Vagina (tissue), 2 donors: ENCODE measurements at regions not wholly inside any gene's neighbourhood (a gene's known extent, or its start where the extent isn't known, plus 50 kb on each side); places are given as distances from the start of the nearest gene placed in this dataset.

Experiments used
- DNase-seq, 2 donors: peaks; one replicate each; pipeline ENCODE4 v3.0.0-alpha.2; 2017; ENCODE audit errors: extremely low spot score in 2 of 2
- H3K27ac ChIP-seq: fragments of 200-600 bp; sonication (generic); one replicate; pipeline ENCODE4 v1.5.1; 2019
- H3K27me3 ChIP-seq: fragments of 200-600 bp; sonication (generic); one replicate; pipeline ENCODE4 v1.5.1; 2019
- H3K36me3 ChIP-seq, 2 donors: fragments of 200-600 bp; sonication (generic); one replicate each; pipeline ENCODE4 v1.5.1; 2017 to 2019
- H3K4me1 ChIP-seq: fragments of 200-600 bp; sonication (generic); one replicate; pipeline ENCODE4 v1.5.1; 2019
- H3K4me3 ChIP-seq, 2 donors: fragments of 200-600 bp; sonication (generic); 1 replicate in 1 of 2; 2 replicates in 1 of 2; pipeline ENCODE4 v1.5.1; 2016 to 2019
- H3K9me3 ChIP-seq: fragments of 200-600 bp; sonication (generic); one replicate; pipeline ENCODE4 v1.5.1; 2019
- POLR2A ChIP-seq, 2 donors: fragments of 450-650 bp; IDR thresholded peaks; one replicate each; pipeline ENCODE4 v1.6.1; 2017; ENCODE audit warnings: antibody characterized with exemption in 2 of 2, mild to moderate bottlenecking in 2 of 2, moderate library complexity in 2 of 2
- POLR2AphosphoS5 ChIP-seq, 2 donors: sonication (generic); formaldehyde crosslinking; IDR thresholded peaks; one replicate each; pipeline ENCODE4 v1.9.0; 2017; ENCODE audit warnings: antibody characterized with exemption in 2 of 2, mild to moderate bottlenecking in 2 of 2, low read depth in 1 of 2; ENCODE audit not compliant: insufficient read depth in 1 of 2
- intact Hi-C: fragments of 100-400 bp; cut with DNase I; formaldehyde crosslinking; loops from one replicate; pipeline ENCODE4 v1.15.1; 2023
- TF ChIP-seq, protein P1 (sequence below), 3 experiments: fragments of 450-650 bp in 2 of 3; fragments of 200-600 bp in 1 of 3; sonication (generic) in 1 of 3; IDR thresholded peaks; one replicate each; pipeline ENCODE4 v1.5.1; 2017 to 2019; ENCODE audit warnings: antibody characterized with exemption in 3 of 3, mild to moderate bottlenecking in 2 of 3, moderate library complexity in 2 of 3

DNA sequence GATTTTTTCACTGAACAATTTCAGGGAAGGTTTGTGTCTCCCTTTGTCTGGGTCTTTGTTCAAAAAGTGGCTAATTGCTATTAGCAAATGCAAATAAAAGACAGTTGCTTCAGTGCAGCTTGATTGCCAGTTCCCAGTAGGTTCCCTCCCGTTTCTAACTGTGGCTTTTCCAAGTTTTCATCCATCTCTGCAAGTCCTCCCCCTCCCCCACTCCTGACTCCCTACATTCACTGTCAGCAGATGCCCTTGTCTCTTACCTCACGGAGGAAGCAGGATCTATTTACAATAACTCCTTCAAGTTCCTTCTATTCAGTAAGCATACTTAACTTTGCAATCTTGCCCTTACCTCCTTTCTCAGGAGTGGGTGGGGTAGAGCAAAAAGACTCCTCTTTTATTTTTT, 55.4 kb upstream of the SCEL start:
- Histone ChIP-seq H3K27me3 (no peaks in the 10 kb centered on the region), H3K36me3 (no peaks in the 10 kb centered on the region), H3K9me3 (no peaks in the 10 kb centered on the region), H3K4me1 (peaks cover 9% of the 10 kb centered on the region), H3K4me3 (no peak overlapping the region), H3K27ac (no peak overlapping the region)
- DNase-seq = no peak
- intact Hi-C loops = no loop called here
- no peak for TF ChIP-seq POLR2AphosphoS5 (IDR thresholded peaks at IDR 0.05; ENCODE audit: insufficient read depth in 1 of 2, low read depth in 1 of 2)
- TF ChIP-seq, protein P1, sequence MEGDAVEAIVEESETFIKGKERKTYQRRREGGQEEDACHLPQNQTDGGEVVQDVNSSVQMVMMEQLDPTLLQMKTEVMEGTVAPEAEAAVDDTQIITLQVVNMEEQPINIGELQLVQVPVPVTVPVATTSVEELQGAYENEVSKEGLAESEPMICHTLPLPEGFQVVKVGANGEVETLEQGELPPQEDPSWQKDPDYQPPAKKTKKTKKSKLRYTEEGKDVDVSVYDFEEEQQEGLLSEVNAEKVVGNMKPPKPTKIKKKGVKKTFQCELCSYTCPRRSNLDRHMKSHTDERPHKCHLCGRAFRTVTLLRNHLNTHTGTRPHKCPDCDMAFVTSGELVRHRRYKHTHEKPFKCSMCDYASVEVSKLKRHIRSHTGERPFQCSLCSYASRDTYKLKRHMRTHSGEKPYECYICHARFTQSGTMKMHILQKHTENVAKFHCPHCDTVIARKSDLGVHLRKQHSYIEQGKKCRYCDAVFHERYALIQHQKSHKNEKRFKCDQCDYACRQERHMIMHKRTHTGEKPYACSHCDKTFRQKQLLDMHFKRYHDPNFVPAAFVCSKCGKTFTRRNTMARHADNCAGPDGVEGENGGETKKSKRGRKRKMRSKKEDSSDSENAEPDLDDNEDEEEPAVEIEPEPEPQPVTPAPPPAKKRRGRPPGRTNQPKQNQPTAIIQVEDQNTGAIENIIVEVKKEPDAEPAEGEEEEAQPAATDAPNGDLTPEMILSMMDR (IDR thresholded peaks at IDR 0.05) = no peak
- TF ChIP-seq POLR2A (IDR thresholded peaks at IDR 0.05) = no peak

DNA sequence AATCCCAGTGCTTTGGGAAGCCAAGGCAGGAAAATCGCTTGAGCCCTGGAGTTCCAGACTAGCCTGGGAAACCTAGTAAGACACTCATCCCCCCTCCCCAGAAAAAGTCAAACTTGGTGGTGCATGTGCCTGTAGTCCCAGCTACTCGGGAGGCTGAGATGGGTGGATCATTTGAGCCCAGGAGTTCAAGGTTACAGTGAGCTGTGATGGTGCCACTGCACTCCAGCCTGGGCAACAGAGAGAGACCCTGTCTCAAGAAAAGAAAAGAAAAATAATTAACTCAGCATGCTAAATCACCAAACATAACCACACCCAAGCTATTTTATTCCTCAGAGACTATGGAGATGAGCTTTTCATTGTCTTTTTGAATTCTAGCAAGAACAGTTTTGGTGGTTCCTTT, 56.2 kb upstream of the SCEL start:
- no peaks in the 10 kb centered on the region for H3K9me3 ChIP-seq
- no peak overlapping the region for H3K4me3 ChIP-seq
- H3K36me3 ChIP-seq = no peaks in the 10 kb centered on the region
- intact Hi-C loops = no loop called here
- H3K4me1 ChIP-seq = peaks cover 9% of the 10 kb centered on the region
- H3K27ac ChIP-seq = peak overlapping the region; percentile 26
- no peaks in the 10 kb centered on the region for H3K27me3 ChIP-seq
- no peak for DNase-seq
- TF ChIP-seq POLR2AphosphoS5 (IDR thresholded peaks at IDR 0.05; ENCODE audit: insufficient read depth in 1 of 2, low read depth in 1 of 2) = no peak
- TF ChIP-seq, protein P1 (IDR thresholded peaks at IDR 0.05) = no peak
- no peak for TF ChIP-seq POLR2A (IDR thresholded peaks at IDR 0.05)

DNA sequence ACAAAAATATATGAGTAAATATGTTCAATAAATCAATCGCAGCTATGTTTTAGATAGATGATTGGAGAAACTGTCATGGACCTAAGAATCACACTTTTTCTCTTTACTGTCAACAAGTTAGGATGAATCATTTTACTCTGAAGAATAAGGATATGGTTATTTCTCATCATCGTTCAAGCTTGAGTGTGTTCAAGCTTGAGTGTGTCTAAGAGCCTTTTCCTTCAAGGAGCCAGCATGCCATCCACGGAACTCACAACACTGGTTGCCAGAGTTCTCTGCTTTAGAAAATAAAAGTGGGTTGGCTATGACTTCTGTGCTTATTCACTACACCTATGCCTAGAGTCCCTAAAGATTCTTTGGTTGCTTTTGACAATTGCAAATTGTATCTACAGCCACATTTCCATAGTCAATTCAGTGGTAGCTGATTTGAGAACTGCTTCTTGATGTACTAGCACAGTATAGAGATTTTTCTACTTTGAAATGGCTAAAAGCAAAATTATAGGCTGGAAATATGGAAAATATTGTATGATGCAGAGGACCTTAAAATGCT, 58.1 kb upstream of the SCEL start:
- peak overlapping the region; percentile 26 for H3K27ac ChIP-seq
- H3K4me3 ChIP-seq = peak overlapping the region in 1 of 2 donors; percentile 43
- no peaks in the 10 kb centered on the region for H3K9me3 ChIP-seq
- no peak for DNase-seq
- intact Hi-C loops = no loop called here
- no peaks in the 10 kb centered on the region for H3K36me3 ChIP-seq
- no peak for TF ChIP-seq POLR2A (IDR thresholded peaks at IDR 0.05)
- TF ChIP-seq POLR2AphosphoS5 (IDR thresholded peaks at IDR 0.05; ENCODE audit: insufficient read depth in 1 of 2, low read depth in 1 of 2) = no peak
- TF ChIP-seq, protein P1 (IDR thresholded peaks at IDR 0.05) = no peak
- peaks cover 9% of the 10 kb centered on the region for H3K4me1 ChIP-seq
- H3K27me3 ChIP-seq = no peaks in the 10 kb centered on the region

DNA sequence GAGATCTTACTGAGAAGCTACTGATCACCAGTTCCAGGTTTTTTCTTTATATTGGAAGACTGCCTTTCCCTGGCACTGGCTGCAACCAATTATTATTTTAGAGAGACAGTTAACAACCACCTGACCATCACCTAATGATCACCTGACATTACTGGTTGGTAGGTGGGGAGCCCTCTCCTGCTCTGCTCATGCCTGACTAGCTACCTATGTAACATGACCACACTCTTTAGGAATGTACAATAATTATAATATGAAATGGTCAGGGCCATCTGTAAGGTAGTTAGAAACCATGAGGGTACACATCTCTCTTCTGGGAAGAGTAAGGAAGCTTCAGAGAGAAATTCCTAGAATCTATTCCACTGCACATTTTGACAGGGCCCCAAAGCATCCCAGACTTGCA, 59.0 kb upstream of the SCEL start:
- intact Hi-C loops = no loop called here
- Histone ChIP-seq H3K4me3 (no peak overlapping the region), H3K36me3 (no peaks in the 10 kb centered on the region), H3K9me3 (no peaks in the 10 kb centered on the region), H3K4me1 (peaks cover 9% of the 10 kb centered on the region), H3K27ac (no peak overlapping the region), H3K27me3 (no peaks in the 10 kb centered on the region)
- TF ChIP-seq POLR2A (IDR thresholded peaks at IDR 0.05) (no peak), POLR2AphosphoS5 (IDR thresholded peaks at IDR 0.05; ENCODE audit: insufficient read depth in 1 of 2, low read depth in 1 of 2) (no peak)
- TF ChIP-seq, protein P1 (IDR thresholded peaks at IDR 0.05) = no peak
- DNase-seq = no peak

DNA sequence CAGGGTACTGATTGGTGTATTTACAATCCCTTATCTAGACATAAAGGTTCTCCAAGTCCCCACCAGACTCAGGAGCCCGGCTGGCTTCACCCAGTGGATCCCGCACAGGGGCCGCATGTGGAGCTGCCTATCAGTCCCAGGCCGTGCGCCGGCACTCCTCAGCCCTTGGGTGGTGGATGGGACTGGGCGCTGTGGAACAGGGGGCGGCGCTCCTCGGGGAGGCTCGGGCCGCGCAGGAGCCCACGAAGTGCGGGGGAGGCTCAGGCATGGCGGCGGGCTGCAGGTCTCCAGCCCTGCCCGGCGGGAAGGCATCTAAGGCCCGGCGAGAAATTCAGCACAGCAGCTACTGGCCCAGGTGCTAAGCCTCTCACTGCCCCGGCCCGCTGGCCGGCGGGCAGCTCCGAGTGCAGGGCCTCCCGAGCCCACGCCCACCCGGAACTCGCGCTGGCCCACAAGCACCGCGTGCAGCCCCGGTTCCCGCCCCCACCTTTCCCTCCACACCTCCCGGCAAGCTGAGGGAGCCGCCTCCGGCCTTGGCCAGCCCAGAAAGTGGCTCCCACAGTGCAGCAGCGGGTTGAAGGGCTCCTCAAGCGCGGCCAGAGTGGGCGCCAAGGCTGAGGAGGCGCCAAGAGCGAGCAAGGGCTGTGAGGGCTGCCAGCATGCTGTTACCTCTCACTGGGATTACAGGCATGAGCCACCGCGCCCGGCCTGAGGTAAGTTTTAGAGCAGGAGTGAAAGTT, 60.0 kb upstream of the SCEL start:
- TF ChIP-seq, protein P1 (IDR thresholded peaks at IDR 0.05) = no peak
- TF ChIP-seq POLR2AphosphoS5 (IDR thresholded peaks at IDR 0.05; ENCODE audit: insufficient read depth in 1 of 2, low read depth in 1 of 2) (no peak), POLR2A (IDR thresholded peaks at IDR 0.05) (no peak)
- Histone ChIP-seq H3K27me3 (no peaks in the 10 kb centered on the region), H3K4me3 (no peak overlapping the region), H3K36me3 (no peaks in the 10 kb centered on the region), H3K27ac (no peak overlapping the region), H3K9me3 (no peaks in the 10 kb centered on the region), H3K4me1 (peaks cover 9% of the 10 kb centered on the region)
- no peak for DNase-seq
- intact Hi-C loops = no loop called here
